ENCODE measurements at regions not wholly inside any gene's neighbourhood (a gene's known extent, or its start where the extent isn't known, plus 50 kb on each side); places are given as distances from the start of the nearest gene placed in this dataset.

- H3F3A ChIP-seq (ENCODE audit: insufficient read depth, low read depth), result no peaks in the 10 kb centered on the region
- H3K27me3 ChIP-seq (ENCODE audit: insufficient read depth, low read depth), result no peaks in the 10 kb centered on the region
- H3K9me2 ChIP-seq (ENCODE audit: insufficient read depth), result no peaks in the 10 kb centered on the region
- H3K79me2 ChIP-seq (ENCODE audit: low read depth), result no peaks in the 10 kb centered on the region
- no peaks in the 10 kb centered on the region for H3K36me3 ChIP-seq (ENCODE audit: low read depth)
- H3K27ac ChIP-seq, result no peak overlapping the region
- TF ChIP-seq EZH2 (IDR thresholded peaks at IDR 0.05; ENCODE audit: low read depth) (no peak), CTCF (conservative IDR thresholded peaks at IDR 0.05) (no peak)
- no TSS peak for BruUV-seq (replicated peaks)
- ChIA-PET POLR2A (ENCODE audit: unreplicated experiment) (no interaction called here), CTCF (no interaction called here)
- H3K4me2 ChIP-seq, result no peak overlapping the region
- intact Hi-C loops (cut with micrococcal nuclease; ENCODE audit: unreplicated experiment), result no loop called here
- no peaks in the 10 kb centered on the region for H4K20me1 ChIP-seq (ENCODE audit: insufficient read depth)
- no peaks in the 10 kb centered on the region for H3K4me1 ChIP-seq (replicated peaks; ENCODE audit: insufficient read depth)
- no peaks in the 10 kb centered on the region for H3K9me3 ChIP-seq (ENCODE audit: insufficient read depth, low read depth)
- no peak for DNase-seq
- no peak overlapping the region for H2AFZ ChIP-seq
- H3K4me3 ChIP-seq, result no peak overlapping the region
These were observed 135.6 kb upstream of the SYT6 start for GRCh38 chr1:114289306-114289705.

GRCh38 chr1:114286960-114287359 is 133.3 kb upstream of the SYT6 start:
- no peak overlapping the region for H3K4me3 ChIP-seq
- ChIA-PET POLR2A (ENCODE audit: unreplicated experiment) (no interaction called here), CTCF (no interaction called here)
- no TSS peak for BruUV-seq (replicated peaks)
- H4K20me1 ChIP-seq (ENCODE audit: insufficient read depth), result no peaks in the 10 kb centered on the region
- no peaks in the 10 kb centered on the region; the same call in 1 of the 2 replicates for H3F3A ChIP-seq (ENCODE audit: insufficient read depth, low read depth)
- no peaks in the 10 kb centered on the region for H3K36me3 ChIP-seq (ENCODE audit: low read depth)
- H3K27me3 ChIP-seq (ENCODE audit: insufficient read depth, low read depth), result no peaks in the 10 kb centered on the region
- no peak overlapping the region for H3K27ac ChIP-seq
- intact Hi-C loops (cut with micrococcal nuclease; ENCODE audit: unreplicated experiment), result no loop called here
- no peaks in the 10 kb centered on the region for H3K4me1 ChIP-seq (replicated peaks; ENCODE audit: insufficient read depth)
- H3K4me2 ChIP-seq, result no peak overlapping the region
- H3K9me3 ChIP-seq (ENCODE audit: insufficient read depth, low read depth), result no peaks in the 10 kb centered on the region
- no peaks in the 10 kb centered on the region for H3K79me2 ChIP-seq (ENCODE audit: low read depth)
- H3K9me2 ChIP-seq (ENCODE audit: insufficient read depth), result no peaks in the 10 kb centered on the region
- no peak for TF ChIP-seq CTCF (conservative IDR thresholded peaks at IDR 0.05)
- TF ChIP-seq EZH2 (IDR thresholded peaks at IDR 0.05; ENCODE audit: low read depth), result no peak
- no peak overlapping the region for H2AFZ ChIP-seq
- DNase-seq, result no peak

GRCh38 chr1:114286179-114286578 is 132.5 kb upstream of the SYT6 start:
- DNase-seq, result no peak
- no peak overlapping the region for H3K4me3 ChIP-seq
- H3K9me2 ChIP-seq (ENCODE audit: insufficient read depth), result no peaks in the 10 kb centered on the region
- CTCF ChIA-PET, result no interaction called here
- no peaks in the 10 kb centered on the region for H3K27me3 ChIP-seq (ENCODE audit: insufficient read depth, low read depth)
- H3K79me2 ChIP-seq (ENCODE audit: low read depth), result no peaks in the 10 kb centered on the region
- no peak overlapping the region for H3K27ac ChIP-seq
- BruUV-seq (replicated peaks), result no TSS peak
- TF ChIP-seq CTCF (conservative IDR thresholded peaks at IDR 0.05), result no peak
- TF ChIP-seq EZH2 (IDR thresholded peaks at IDR 0.05; ENCODE audit: low read depth), result no peak
- intact Hi-C loops (cut with micrococcal nuclease; ENCODE audit: unreplicated experiment), result no loop called here
- no peak overlapping the region for H2AFZ ChIP-seq
- no peak overlapping the region for H3K4me2 ChIP-seq
- H3K4me1 ChIP-seq (replicated peaks; ENCODE audit: insufficient read depth), result no peaks in the 10 kb centered on the region
- no peaks in the 10 kb centered on the region for H3K36me3 ChIP-seq (ENCODE audit: low read depth)
- no peaks in the 10 kb centered on the region; the same call in 1 of the 2 replicates for H3F3A ChIP-seq (ENCODE audit: insufficient read depth, low read depth)
- H3K9me3 ChIP-seq (ENCODE audit: insufficient read depth, low read depth), result no peaks in the 10 kb centered on the region
- no peaks in the 10 kb centered on the region for H4K20me1 ChIP-seq (ENCODE audit: insufficient read depth)
- POLR2A ChIA-PET (ENCODE audit: unreplicated experiment), result no interaction called here

Measured in PC-9 (cell line).